ENCODE measurements at regions not wholly inside any gene's neighbourhood (a gene's known extent, or its start where the extent isn't known, plus 50 kb on each side); places are given as distances from the start of the nearest gene placed in this dataset.

- no peak for DNase-seq (ENCODE audit: extremely low spot score)
- POLR2A ChIA-PET = no interaction called here
- CTCF ChIA-PET = no interaction called here
These were observed 232.9 kb downstream of the CDH7 start for GRCh38 chr18:65983750-65984149.

GRCh38 chr18:65975536-65975935 is 224.7 kb downstream of the CDH7 start:
- no peak for DNase-seq (ENCODE audit: extremely low spot score)
- TF ChIP-seq HDGF (IDR thresholded peaks at IDR 0.05; ENCODE audit: borderline replicate concordance) = no peak
- TF ChIP-seq NFRKB (IDR thresholded peaks at IDR 0.05) = no peak
- no peak for TF ChIP-seq FOXM1 (IDR thresholded peaks at IDR 0.05; ENCODE audit: borderline replicate concordance)
- TF ChIP-seq FOXA1 (IDR thresholded peaks at IDR 0.05) = no peak
- no peak for TF ChIP-seq ZNF384 (IDR thresholded peaks at IDR 0.05)
- no peak for TF ChIP-seq CTBP1 (IDR thresholded peaks at IDR 0.05; ENCODE audit: borderline replicate concordance)
- no peak for TF ChIP-seq LEF1 (IDR thresholded peaks at IDR 0.05; ENCODE audit: borderline replicate concordance)
- no peak for TF ChIP-seq TARDBP (IDR thresholded peaks at IDR 0.05)
- TF ChIP-seq ARNT (IDR thresholded peaks at IDR 0.05) = no peak
- TF ChIP-seq BHLHE40 (IDR thresholded peaks at IDR 0.05; ENCODE audit: borderline replicate concordance) = no peak
- no peak for TF ChIP-seq L3MBTL2 (conservative IDR thresholded peaks at IDR 0.05)
- TF ChIP-seq PKNOX1 (IDR thresholded peaks at IDR 0.05) = no peak
- no peak for TF ChIP-seq ELF4 (IDR thresholded peaks at IDR 0.05)
- TF ChIP-seq FOXK2 (IDR thresholded peaks at IDR 0.05) = no peak
- TF ChIP-seq SUZ12 (IDR thresholded peaks at IDR 0.05) = no peak
- ChIA-PET CTCF (no interaction called here), POLR2A (no interaction called here)

More at GRCh38 chr18:65983750-65984149, 232.9 kb downstream of the CDH7 start:
- TF ChIP-seq FOXM1 (IDR thresholded peaks at IDR 0.05; ENCODE audit: borderline replicate concordance) (no peak), ZNF384 (IDR thresholded peaks at IDR 0.05) (no peak), TARDBP (IDR thresholded peaks at IDR 0.05) (no peak), LEF1 (IDR thresholded peaks at IDR 0.05; ENCODE audit: borderline replicate concordance) (no peak)

- CTCF ChIA-PET = no interaction called here
- POLR2A ChIA-PET = no interaction called here
- no peak for DNase-seq (ENCODE audit: extremely low spot score)
- TF ChIP-seq FOXK2 (IDR thresholded peaks at IDR 0.05) (no peak), PKNOX1 (IDR thresholded peaks at IDR 0.05) (no peak), CTBP1 (IDR thresholded peaks at IDR 0.05; ENCODE audit: borderline replicate concordance) (no peak), FOXM1 (IDR thresholded peaks at IDR 0.05; ENCODE audit: borderline replicate concordance) (no peak), HDGF (IDR thresholded peaks at IDR 0.05; ENCODE audit: borderline replicate concordance) (no peak), TARDBP (IDR thresholded peaks at IDR 0.05) (no peak), FOXA1 (IDR thresholded peaks at IDR 0.05) (no peak), ELF4 (IDR thresholded peaks at IDR 0.05) (no peak), LEF1 (IDR thresholded peaks at IDR 0.05; ENCODE audit: borderline replicate concordance) (no peak), SUZ12 (IDR thresholded peaks at IDR 0.05) (no peak), ARNT (IDR thresholded peaks at IDR 0.05) (no peak), ZNF384 (IDR thresholded peaks at IDR 0.05) (no peak), BHLHE40 (IDR thresholded peaks at IDR 0.05; ENCODE audit: borderline replicate concordance) (no peak), SP1 (IDR thresholded peaks at IDR 0.05) (no peak), L3MBTL2 (conservative IDR thresholded peaks at IDR 0.05) (no peak), NFRKB (IDR thresholded peaks at IDR 0.05) (no peak)
These were observed 223.9 kb downstream of the CDH7 start for GRCh38 chr18:65974758-65975157.

- no peak for DNase-seq (ENCODE audit: extremely low spot score)
- ChIA-PET CTCF (interaction anchor here (0.7 kb wide), 1 partner anchor 302 kb away, joined by 3 read pairs; no protein-coding TSS in a partner anchor), POLR2A (no interaction called here)
- TF ChIP-seq FOXK2 (IDR thresholded peaks at IDR 0.05) (no peak), ELF4 (IDR thresholded peaks at IDR 0.05) (no peak), HDGF (IDR thresholded peaks at IDR 0.05; ENCODE audit: borderline replicate concordance) (no peak), ZNF384 (IDR thresholded peaks at IDR 0.05) (no peak), SP1 (IDR thresholded peaks at IDR 0.05) (no peak), ARNT (IDR thresholded peaks at IDR 0.05) (no peak), LEF1 (IDR thresholded peaks at IDR 0.05; ENCODE audit: borderline replicate concordance) (no peak), FOXA1 (IDR thresholded peaks at IDR 0.05) (no peak), TARDBP (IDR thresholded peaks at IDR 0.05) (no peak), NFRKB (IDR thresholded peaks at IDR 0.05) (no peak), BHLHE40 (IDR thresholded peaks at IDR 0.05; ENCODE audit: borderline replicate concordance) (no peak), L3MBTL2 (conservative IDR thresholded peaks at IDR 0.05) (no peak), SUZ12 (IDR thresholded peaks at IDR 0.05) (no peak)
These were observed 217.6 kb downstream of the CDH7 start for GRCh38 chr18:65968239-65969004.

- ChIA-PET CTCF (no interaction called here), POLR2A (no interaction called here)
- no peak for DNase-seq (ENCODE audit: extremely low spot score)
- TF ChIP-seq LEF1 (IDR thresholded peaks at IDR 0.05; ENCODE audit: borderline replicate concordance) (no peak), PKNOX1 (IDR thresholded peaks at IDR 0.05) (peak; percentile 80), L3MBTL2 (conservative IDR thresholded peaks at IDR 0.05) (no peak)
These were observed 204.9 kb downstream of the CDH7 start for GRCh38 chr18:65955747-65956146.

- CTCF ChIA-PET = interaction anchor here (0.6 kb wide), 1 partner anchor 1991 kb away, joined by 3 read pairs; no protein-coding TSS in a partner anchor
- no peak for DNase-seq (ENCODE audit: extremely low spot score)
- TF ChIP-seq ARNT (IDR thresholded peaks at IDR 0.05) (no peak), ELF4 (IDR thresholded peaks at IDR 0.05) (no peak), PKNOX1 (IDR thresholded peaks at IDR 0.05) (no peak), BHLHE40 (IDR thresholded peaks at IDR 0.05; ENCODE audit: borderline replicate concordance) (no peak), FOXM1 (IDR thresholded peaks at IDR 0.05; ENCODE audit: borderline replicate concordance) (no peak), L3MBTL2 (conservative IDR thresholded peaks at IDR 0.05) (no peak), FOXK2 (IDR thresholded peaks at IDR 0.05) (no peak), NFRKB (IDR thresholded peaks at IDR 0.05) (no peak), TARDBP (IDR thresholded peaks at IDR 0.05) (no peak), LEF1 (IDR thresholded peaks at IDR 0.05; ENCODE audit: borderline replicate concordance) (no peak)
- POLR2A ChIA-PET = no interaction called here
These were observed 203.6 kb downstream of the CDH7 start for GRCh38 chr18:65954372-65954771.
